Mucosa of rectum (tissue), 2 donors: ENCODE measurements at regions not wholly inside any gene's neighbourhood (a gene's known extent, or its start where the extent isn't known, plus 50 kb on each side); places are given as distances from the start of the nearest gene placed in this dataset.

Source experiments
- H3K27ac ChIP-seq, 2 donors: one replicate each; pipeline ENCODE4 v1.7.0; 2013; ENCODE audit warnings: inconsistent platforms in 2 of 2, low read depth in 2 of 2, low read length in 2 of 2
- H3K27me3 ChIP-seq, 2 donors: one replicate each; pipeline ENCODE4 v1.7.0; 2013; ENCODE audit warnings: low read length in 2 of 2; ENCODE audit not compliant: control insufficient read depth in 2 of 2, insufficient read depth in 2 of 2
- H3K36me3 ChIP-seq, 2 donors: one replicate each; pipeline ENCODE4 v1.7.0; 2013; ENCODE audit warnings: low read length in 2 of 2; ENCODE audit not compliant: control insufficient read depth in 2 of 2, insufficient read depth in 2 of 2
- H3K4me1 ChIP-seq, 2 donors: one replicate each; pipeline ENCODE4 v1.7.0; 2013; ENCODE audit warnings: low read length in 2 of 2, mild to moderate bottlenecking in 1 of 2; ENCODE audit not compliant: control insufficient read depth in 2 of 2, insufficient read depth in 2 of 2
- H3K4me3 ChIP-seq, 2 donors: one replicate each; pipeline ENCODE4 v1.7.0; 2013; ENCODE audit warnings: low read length in 2 of 2
- H3K9ac ChIP-seq, 2 donors: one replicate each; pipeline ENCODE4 v1.7.0; 2013; ENCODE audit warnings: low read length in 2 of 2, low read depth in 1 of 2, mild to moderate bottlenecking in 1 of 2
- H3K9me3 ChIP-seq, 2 donors: one replicate each; pipeline ENCODE4 v1.7.0; 2013; ENCODE audit warnings: low read length in 2 of 2; ENCODE audit not compliant: control insufficient read depth in 2 of 2
- donor health status: healthy.
- donor health status: Normal muscosa, but diverticular disease.

- Histone ChIP-seq H3K27ac (no peak overlapping the region), H3K9ac (no peak overlapping the region), H3K9me3 (no peaks in the 10 kb centered on the region), H3K4me3 (no peak overlapping the region), H3K27me3 (no peaks in the 10 kb centered on the region), H3K36me3 (no peaks in the 10 kb centered on the region), H3K4me1 (peaks cover 2% of the 10 kb centered on the region in 2 donors)
These were observed 347.6 kb downstream of the BMP4 start for GRCh38 chr14:53609009-53609408.

- no peaks in the 10 kb centered on the region for H3K36me3 ChIP-seq
- no peak overlapping the region for H3K9ac ChIP-seq
- no peaks in the 10 kb centered on the region for H3K4me1 ChIP-seq
- no peak overlapping the region for H3K4me3 ChIP-seq
- no peaks in the 10 kb centered on the region for H3K27me3 ChIP-seq
- no peaks in the 10 kb centered on the region for H3K9me3 ChIP-seq
- H3K27ac ChIP-seq = no peak overlapping the region
These were observed 348.3 kb downstream of the BMP4 start for GRCh38 chr14:53608369-53608768.

- Histone ChIP-seq H3K9me3 (no peaks in the 10 kb centered on the region), H3K4me3 (no peak overlapping the region), H3K4me1 (no peaks in the 10 kb centered on the region), H3K27ac (no peak overlapping the region), H3K9ac (no peak overlapping the region), H3K27me3 (no peaks in the 10 kb centered on the region), H3K36me3 (no peaks in the 10 kb centered on the region)
These were observed 350.4 kb downstream of the BMP4 start for GRCh38 chr14:53606203-53606602.

GRCh38 chr14:53605562-53605961 is 351.1 kb downstream of the BMP4 start:
- H3K27ac ChIP-seq = no peak overlapping the region
- no peak overlapping the region for H3K4me3 ChIP-seq
- H3K36me3 ChIP-seq = no peaks in the 10 kb centered on the region

DNA sequence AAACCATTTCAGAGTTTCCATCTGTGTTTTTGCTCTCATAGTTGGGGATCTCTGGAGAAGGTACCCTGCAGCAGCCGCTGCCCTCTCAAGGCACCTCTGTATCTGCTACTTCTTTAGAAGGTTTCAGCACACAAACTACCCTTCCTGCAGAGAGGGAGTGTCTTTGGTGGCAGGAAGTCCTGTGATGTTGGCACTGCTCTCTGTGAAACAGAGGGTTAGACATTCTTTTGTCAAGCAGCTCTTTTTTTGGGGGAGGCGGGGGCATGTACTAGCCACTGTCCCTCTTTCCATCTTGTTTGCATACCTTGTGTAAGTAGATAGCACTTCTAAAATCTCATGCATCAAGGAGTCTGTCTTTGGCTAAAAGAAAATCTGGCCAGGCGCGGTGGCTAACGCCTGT is 352.6 kb downstream of the BMP4 start:
- Histone ChIP-seq H3K9ac (no peak overlapping the region), H3K27me3 (no peaks in the 10 kb centered on the region), H3K4me1 (no peaks in the 10 kb centered on the region), H3K4me3 (no peak overlapping the region), H3K9me3 (no peaks in the 10 kb centered on the region), H3K36me3 (no peaks in the 10 kb centered on the region), H3K27ac (no peak overlapping the region)

More at GRCh38 chr14:53605562-53605961, 351.1 kb downstream of the BMP4 start:
- Histone ChIP-seq H3K27me3 (no peaks in the 10 kb centered on the region), H3K9ac (no peak overlapping the region), H3K4me1 (no peaks in the 10 kb centered on the region), H3K9me3 (no peaks in the 10 kb centered on the region)

GRCh38 chr14:53601409-53601808 is 355.2 kb downstream of the BMP4 start:
- Histone ChIP-seq H3K9ac (no peak overlapping the region), H3K4me3 (no peak overlapping the region), H3K4me1 (no peaks in the 10 kb centered on the region), H3K27me3 (no peaks in the 10 kb centered on the region), H3K36me3 (no peaks in the 10 kb centered on the region), H3K27ac (no peak overlapping the region), H3K9me3 (no peaks in the 10 kb centered on the region)

DNA sequence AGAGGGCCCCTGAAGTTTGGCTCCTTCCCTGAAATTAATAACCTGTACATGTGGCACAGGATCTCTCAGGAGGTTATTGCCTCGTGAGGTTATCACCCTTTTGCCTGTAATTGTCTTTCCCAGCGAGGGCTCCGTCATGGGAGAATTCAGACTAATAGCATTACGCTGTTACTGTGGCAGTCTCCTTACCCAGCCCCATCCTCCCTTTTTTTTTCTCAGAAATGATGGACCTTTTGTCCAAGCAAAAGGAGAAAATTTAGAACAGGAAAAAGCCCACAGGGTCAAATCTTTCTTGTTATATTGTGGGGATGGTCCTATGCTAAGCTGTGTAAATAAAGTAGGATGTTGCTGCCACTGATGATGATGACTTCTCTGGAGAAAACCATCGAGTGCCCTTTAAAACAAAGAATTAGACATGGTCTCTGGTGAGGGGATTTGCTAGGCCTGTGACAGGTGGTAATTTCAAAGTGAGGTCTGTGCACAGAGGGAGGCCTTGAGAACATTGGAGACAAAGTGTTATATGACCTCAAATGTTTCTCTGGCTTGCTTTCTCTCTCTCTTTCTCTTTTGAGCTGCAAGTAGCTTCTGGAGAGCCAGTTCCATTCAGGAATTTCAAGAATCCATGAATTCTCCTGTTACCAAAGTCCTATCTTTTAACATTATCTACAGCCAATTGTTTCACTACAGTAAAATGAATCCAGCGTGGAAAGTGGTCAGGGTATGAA is 357.2 kb downstream of the BMP4 start:
- no peaks in the 10 kb centered on the region for H3K9me3 ChIP-seq
- no peak overlapping the region for H3K4me3 ChIP-seq

DNA sequence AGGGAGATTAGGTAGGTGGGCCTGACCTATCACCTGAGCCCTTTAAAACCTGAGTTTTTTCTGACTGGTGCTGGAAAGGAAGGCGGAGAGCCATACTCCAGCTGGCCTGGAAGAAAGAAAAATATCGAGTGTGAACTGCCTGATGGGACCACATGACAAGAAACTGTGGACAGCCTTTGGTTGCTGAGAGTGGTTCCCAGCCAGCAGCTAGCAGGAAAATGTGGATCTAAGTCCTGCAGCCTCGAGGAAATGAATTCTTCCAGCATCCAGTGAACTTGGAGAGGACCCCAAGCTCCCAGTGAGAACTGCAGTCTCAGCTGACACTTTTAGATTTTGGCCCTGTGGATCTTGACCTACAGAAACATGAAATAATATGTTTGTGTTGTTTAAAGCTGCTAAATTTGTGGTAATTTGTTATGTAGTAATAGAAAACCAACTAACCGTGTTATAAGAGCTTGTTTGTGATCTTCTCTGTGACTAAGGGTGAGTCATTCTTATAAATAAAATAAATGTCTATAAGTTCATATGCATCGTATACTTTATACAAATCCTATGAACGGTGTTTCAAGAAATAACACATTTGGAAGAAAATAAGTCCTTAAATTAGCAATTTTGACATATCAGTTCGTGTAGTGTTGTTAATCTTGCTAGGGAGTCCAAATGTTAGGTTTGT is 359.6 kb downstream of the BMP4 start:
- H3K9ac ChIP-seq = no peak overlapping the region
- no peak overlapping the region for H3K27ac ChIP-seq
- H3K9me3 ChIP-seq = no peaks in the 10 kb centered on the region

More for the DNA sequence above, 357.2 kb downstream of the BMP4 start:
- Histone ChIP-seq H3K4me1 (no peaks in the 10 kb centered on the region), H3K36me3 (no peaks in the 10 kb centered on the region), H3K27me3 (no peaks in the 10 kb centered on the region), H3K27ac (no peak overlapping the region), H3K9ac (no peak overlapping the region)

DNA sequence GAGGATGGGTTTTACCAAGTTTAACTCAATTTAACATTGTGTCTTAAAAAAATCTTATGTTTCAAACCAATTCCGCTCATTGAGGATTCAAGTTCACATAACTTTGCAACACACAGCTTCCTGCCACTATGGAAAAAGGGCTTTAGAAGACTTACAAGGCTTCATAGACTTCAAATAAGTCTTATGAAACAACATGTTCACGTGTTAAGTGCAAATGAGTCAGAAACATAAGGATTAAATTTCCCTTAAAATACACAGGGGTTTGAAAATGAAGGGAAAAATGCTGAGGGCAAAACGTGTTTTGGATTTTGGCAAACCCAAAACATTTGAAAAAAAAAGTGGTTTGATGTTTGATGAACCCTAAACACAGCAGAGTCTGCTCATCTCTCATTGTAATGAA is 364.8 kb downstream of the BMP4 start:
- Histone ChIP-seq H3K9me3 (no peaks in the 10 kb centered on the region), H3K4me1 (no peaks in the 10 kb centered on the region), H3K27me3 (no peaks in the 10 kb centered on the region), H3K9ac (no peak overlapping the region), H3K27ac (no peak overlapping the region), H3K36me3 (no peaks in the 10 kb centered on the region), H3K4me3 (no peak overlapping the region)

More for the DNA sequence above, 359.6 kb downstream of the BMP4 start:
- Histone ChIP-seq H3K36me3 (no peaks in the 10 kb centered on the region), H3K4me1 (no peaks in the 10 kb centered on the region), H3K4me3 (no peak overlapping the region), H3K27me3 (no peaks in the 10 kb centered on the region)

GRCh38 chr14:53581504-53581903 is 375.1 kb downstream of the BMP4 start:
- no peaks in the 10 kb centered on the region for H3K9me3 ChIP-seq
- no peak overlapping the region for H3K9ac ChIP-seq
- no peak overlapping the region for H3K27ac ChIP-seq
- H3K4me3 ChIP-seq = no peak overlapping the region
- no peaks in the 10 kb centered on the region for H3K36me3 ChIP-seq
- no peaks in the 10 kb centered on the region for H3K4me1 ChIP-seq
- no peaks in the 10 kb centered on the region for H3K27me3 ChIP-seq
